ENCODE measurements at regions not wholly inside any gene's neighbourhood (a gene's known extent, or its start where the extent isn't known, plus 50 kb on each side); places are given as distances from the start of the nearest gene placed in this dataset.

DNA sequence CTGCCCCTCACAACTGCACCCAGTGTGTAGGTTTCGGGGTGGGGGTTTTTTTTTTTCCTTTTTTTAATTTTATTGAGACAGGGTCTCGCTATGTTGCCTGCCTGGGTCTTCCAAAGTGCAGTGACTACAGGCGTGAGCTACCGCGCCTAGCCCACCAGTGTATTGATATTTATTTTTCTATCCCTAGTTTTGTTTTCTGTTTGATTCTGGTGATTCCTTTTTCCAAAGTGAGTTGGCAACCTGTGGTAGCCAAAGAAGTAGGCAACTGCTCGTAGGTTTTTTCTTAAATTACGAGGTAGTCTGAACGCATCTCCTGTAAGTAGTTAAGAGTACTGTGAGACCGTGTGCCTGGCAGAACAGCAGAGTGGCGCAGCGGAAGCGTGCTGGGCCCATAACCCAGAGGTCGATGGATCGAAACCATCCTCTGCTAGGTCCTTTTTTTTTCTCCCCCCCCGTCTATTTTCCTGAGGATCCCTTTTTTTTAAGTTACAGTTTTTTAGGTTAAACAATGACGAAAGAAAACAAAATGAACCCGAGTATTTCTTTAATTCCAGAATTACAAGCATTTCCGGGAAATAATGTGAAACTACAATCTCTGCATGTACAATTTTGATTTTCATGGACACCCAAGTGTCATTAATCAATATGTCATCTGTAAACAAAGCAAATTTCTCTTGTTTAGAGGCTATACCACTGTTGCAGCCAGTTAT lies 78.7 kb upstream of the BTN3A2 start:
- DNase-seq (ENCODE audit: low read depth in 2 of 2): peak; percentile 48 to 56

DNA sequence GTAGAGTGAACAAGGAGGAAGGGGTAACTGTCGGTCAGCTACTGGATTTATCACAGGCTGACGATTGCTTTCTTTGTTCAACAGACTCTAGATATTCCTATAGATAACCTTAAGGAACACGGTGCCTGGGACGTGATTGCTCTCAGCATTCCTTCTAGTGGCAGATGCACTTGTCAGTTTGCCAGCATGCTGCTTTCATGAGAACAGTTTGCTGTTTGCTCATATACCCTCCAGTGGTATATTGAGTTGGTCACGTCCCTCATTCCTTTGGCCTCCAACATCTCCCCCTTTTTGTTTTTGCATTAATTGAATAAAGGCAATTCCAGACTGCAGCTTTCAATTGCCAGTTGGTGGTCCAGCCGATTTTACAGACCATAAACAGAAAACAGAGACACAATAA lies 76.8 kb upstream of the BTN3A2 start:
- no peak for DNase-seq (ENCODE audit: low read depth in 2 of 2)

DNA sequence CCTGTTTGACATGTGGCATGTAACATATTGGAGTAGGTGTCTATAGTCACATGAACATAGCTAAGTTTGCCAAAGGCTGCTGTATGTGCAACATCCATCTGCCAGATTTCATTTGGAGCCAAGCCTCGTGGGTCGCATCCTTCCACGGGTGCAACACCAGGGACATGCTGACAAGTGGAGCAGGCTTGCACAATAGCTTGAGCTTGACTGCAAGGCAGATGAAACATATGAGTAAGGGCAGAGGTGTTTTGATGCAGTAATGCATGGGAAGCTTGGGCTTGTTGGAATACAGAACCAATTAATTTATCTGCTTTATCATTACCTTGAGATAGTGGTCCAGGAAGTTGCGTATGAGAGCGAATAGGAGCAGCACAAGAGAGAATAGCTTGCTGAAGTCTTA lies 74.1 kb upstream of the BTN3A2 start:
- no peak for DNase-seq (ENCODE audit: low read depth in 2 of 2)

GRCh38 chr6:26292709-26293108 lies 72.3 kb upstream of the BTN3A2 start:
- DNase-seq (ENCODE audit: low read depth in 2 of 2): no peak

DNA sequence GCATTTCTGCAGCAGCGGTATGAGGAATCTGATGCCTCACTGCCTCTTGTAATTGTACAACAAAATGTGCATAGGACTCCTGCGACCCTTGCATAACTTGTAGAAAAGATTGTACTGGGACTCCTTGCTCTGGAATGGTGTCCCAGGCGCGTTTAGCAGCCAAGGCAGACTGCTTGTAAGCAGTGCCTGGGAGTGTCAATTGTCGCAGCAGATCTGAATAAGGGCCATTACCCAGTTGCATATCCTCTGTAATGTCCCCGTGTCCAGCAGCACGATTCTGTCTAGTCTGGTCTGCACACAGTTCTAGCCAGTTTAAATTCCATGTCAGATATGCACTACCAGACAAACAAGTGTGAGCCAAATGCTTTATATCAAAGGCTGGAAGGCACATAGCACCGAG lies 70.7 kb upstream of the BTN3A2 start:
- no peak for DNase-seq (ENCODE audit: low read depth in 2 of 2)

DNA sequence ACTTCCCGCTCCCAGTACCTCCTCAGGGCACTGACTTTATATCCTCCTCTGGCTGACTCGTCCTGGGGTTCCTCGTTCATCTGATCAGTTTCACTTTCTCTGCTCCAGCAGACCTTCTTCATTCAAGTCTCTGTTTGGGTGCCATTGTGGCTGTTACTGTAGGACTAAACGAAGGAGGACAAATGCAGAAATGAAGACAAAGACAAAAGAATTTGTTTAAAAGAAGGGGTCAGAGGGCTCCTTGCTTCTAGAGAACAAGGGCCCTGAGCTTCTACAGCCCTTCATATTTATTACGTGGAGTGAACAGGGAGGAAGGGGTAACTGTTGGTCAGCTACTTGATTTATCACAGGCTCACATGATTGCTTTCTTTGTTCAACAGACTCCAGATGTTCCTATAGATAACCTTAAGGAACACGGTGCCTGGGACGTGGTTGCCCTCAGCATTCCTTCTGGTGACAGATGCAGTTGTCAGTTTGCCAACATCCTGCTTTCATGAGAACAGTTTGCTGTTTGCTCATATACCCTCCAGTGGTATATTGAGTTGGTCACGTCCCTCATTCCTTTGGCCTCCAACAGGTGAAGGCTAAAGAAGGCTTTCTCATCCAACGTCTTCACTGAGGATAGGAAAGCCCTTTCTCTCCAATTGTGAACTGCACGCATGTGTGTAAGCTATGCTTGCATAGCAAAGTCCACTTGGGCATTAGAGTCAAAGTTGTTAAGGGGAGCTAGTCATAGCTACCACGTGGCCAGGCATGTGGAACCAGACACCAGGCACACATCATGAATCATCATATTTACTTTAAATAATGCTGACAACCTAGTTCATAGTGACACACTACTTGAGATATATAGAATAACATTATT lies 69.1 kb upstream of the BTN3A2 start:
- no peak for DNase-seq (ENCODE audit: low read depth in 2 of 2)

DNA sequence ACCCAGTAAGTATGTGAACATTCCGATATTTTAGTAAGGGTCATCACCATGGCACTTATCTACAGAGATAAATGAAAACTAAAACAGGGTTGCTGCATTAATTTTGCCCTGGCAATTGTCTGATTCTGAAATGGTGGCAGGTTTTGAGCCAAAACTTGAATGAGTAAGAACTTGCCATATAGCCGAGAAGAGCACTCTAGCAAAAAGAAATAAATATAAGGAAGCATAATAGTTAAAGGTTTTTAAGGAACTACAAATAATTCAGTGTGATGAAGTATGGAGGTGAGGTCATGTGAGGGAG lies 68.5 kb upstream of the BTN3A2 start:
- no peak for DNase-seq (ENCODE audit: low read depth in 2 of 2)

- no peak for DNase-seq (ENCODE audit: low read depth in 2 of 2)
Measured at GRCh38 chr6:26296857-26297648, 67.9 kb upstream of the BTN3A2 start.

GRCh38 chr6:26299286-26300042 lies 65.5 kb upstream of the BTN3A2 start:
- DNase-seq (ENCODE audit: low read depth in 2 of 2): no peak

GRCh38 chr6:26300043-26300331 lies 65.0 kb upstream of the BTN3A2 start:
- no peak for DNase-seq (ENCODE audit: low read depth in 2 of 2)

- DNase-seq (ENCODE audit: low read depth in 2 of 2): no peak
Measured at GRCh38 chr6:26300359-26300758, 64.6 kb upstream of the BTN3A2 start.

- DNase-seq (ENCODE audit: low read depth in 2 of 2): no peak
Measured at GRCh38 chr6:26300828-26301227, 64.2 kb upstream of the BTN3A2 start.

DNA sequence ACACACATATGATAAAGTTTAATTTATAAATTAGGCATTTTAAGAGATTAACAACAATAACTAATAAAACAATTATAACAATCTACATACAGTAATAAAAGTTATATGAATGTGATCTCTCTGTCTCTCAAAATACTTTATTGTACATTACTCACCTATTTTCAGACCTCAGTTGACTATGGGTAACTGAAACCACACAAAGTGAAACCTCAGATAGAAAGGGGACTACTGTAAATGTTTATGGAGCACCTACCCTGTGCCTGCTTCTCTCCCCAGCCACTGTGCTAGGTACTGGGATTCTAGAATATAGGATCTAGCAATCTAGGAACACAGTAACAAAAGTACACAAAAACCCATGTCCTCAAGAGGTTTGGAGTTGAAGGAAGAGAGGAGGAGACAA lies 63.4 kb upstream of the BTN3A2 start:
- DNase-seq (ENCODE audit: low read depth in 2 of 2): no peak

GRCh38 chr6:26302941-26303559 lies 61.9 kb upstream of the BTN3A2 start:
- DNase-seq (ENCODE audit: low read depth in 2 of 2): no peak

DNA sequence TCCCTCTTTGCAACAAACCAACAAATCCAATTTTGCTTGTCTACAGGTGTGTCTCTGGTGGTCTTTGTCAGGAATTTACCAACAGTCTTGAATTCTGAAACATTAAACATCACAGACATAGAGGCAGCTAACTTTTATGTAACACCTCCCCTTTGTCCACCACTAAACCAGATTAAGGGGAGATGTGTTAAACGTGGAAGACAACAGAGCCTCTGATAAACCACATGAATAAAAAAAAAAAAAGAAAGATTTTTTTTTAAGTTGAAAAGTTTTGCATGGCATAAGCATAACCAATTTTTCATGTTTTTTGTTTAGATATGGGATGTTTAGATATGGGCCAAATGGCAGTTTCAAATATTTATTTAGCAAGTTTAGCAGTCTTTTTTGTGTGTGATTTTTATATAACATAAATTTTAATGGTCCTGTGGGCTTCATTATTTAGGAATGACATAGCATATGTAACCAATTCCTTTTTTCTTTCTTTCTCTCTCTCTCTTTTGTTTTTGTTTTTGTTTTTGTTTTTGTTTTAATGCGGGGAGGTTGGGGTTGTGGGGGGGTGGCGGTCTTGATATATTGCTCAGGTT lies 60.7 kb upstream of the BTN3A2 start:
- DNase-seq (ENCODE audit: low read depth in 2 of 2): no peak

- DNase-seq (ENCODE audit: low read depth in 2 of 2): peak; percentile 69 to 73
Measured at GRCh38 chr6:26304797-26305640, 60.0 kb upstream of the BTN3A2 start.

DNA sequence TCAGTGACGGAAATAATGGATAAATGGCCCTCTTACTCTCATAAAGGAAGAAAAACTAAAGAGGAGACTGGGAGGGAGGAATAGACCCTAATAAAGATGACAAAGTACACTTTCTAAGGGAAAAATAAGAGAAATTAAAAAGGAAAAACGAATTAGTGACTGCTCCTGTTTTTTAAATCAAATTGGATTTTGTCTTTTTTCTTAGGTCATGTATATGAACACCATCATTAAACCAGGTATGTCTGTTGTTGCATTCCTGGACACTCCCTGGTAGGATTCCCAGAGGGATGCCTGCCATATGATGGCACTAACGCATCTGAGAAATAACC lies 59.4 kb upstream of the BTN3A2 start:
- no peak for DNase-seq (ENCODE audit: low read depth in 2 of 2)

DNA sequence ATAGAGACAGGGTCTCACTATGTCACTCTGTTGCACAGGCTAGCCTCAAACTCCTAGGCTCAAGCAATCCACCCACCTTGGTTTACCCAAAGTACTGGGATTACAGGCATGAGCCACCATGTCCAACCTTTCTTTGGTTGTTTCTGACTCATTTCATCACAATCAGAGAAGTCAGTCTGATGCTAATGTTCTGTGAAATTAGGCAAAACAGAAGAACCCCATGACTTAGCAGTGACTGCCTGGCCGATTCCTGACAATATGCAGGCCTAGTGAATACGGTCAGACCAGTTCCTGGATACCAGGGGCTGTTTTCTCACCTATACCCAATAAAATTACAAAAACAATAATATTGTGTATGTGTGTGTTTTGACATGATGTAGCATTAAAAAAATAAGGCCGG lies 58.8 kb upstream of the BTN3A2 start:
- no peak for DNase-seq (ENCODE audit: low read depth in 2 of 2)

DNA sequence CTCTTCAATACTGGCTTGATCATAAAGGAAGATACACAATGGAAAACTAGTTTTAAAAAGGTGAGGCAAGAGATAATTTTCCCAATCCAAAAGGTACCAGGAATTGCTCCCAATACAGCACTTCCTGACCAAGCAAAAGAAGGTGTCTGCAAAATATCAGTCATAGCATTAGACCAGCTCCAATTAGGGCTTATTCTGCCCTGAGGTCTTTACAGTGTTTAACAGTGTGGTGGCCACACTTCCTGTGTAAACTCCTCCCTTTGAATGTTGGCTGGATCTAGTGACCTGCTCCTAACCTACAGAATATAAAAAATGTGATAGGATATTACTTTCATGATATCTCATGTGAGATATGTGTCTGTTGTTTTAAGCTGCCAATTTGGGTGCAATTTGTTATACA lies 57.1 kb upstream of the BTN3A2 start:
- no peak for DNase-seq (ENCODE audit: low read depth in 2 of 2)

DNA sequence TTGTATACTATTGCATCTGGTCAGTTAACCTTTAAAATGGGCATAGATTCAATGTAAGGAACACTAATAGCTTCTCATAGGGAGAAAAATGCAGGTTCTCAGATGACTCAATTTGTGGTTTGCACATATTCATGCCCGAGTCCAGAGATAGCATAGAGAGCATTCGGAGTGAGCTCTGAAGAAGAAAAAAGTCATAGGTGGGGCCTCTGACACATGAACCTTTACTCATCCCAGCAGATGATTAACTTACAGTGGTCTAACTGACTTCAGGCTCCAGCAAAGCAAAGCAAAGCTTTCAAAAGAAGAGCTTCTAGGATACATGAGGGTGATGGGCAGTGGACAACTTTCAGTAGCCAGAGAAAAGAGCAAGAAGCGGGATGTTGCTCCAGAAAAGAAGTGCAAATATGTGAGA lies 55.3 kb upstream of the BTN3A2 start:
- DNase-seq (ENCODE audit: low read depth in 2 of 2): no peak

DNA sequence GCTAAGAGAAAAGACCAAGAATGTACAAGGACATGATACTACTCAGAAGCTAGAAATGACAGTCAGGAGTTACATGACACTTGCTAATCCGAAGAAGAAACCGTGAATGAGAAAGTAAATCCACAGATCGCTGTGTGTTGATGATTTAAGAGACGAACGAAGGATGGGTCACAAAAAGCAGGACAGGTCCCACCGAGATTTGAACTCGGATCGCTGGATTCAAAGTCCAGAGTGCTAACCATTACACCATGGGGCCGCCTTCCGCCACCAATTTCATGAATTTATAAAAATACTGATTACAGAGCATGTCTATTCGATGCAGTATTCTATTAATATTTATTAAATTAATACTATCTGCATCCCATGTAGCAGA lies 54.0 kb upstream of the BTN3A2 start:
- peak in 1 of 2 donors; percentile 51 for DNase-seq (ENCODE audit: low read depth in 2 of 2)
